ENCODE measurements at regions not wholly inside any gene's neighbourhood (a gene's known extent, or its start where the extent isn't known, plus 50 kb on each side); places are given as distances from the start of the nearest gene placed in this dataset.

- intact Hi-C loops (cut with micrococcal nuclease; ENCODE audit: unreplicated experiment): no loop called here
- H3K4me1 ChIP-seq (replicated peaks; ENCODE audit: insufficient read depth): peaks cover 61% of the 10 kb centered on the region
- BruUV-seq (replicated peaks): no TSS peak
Measured at GRCh38 chr12:124677552-124678356, 110.3 kb upstream of the NCOR2 start.

GRCh38 chr12:124676714-124677462 is 109.5 kb upstream of the NCOR2 start:
- H3K36me3 ChIP-seq (ENCODE audit: low read depth): no peaks in the 10 kb centered on the region
- no peak for DNase-seq
- ChIA-PET POLR2A (ENCODE audit: unreplicated experiment) (no interaction called here), CTCF (no interaction called here)
- no peaks in the 10 kb centered on the region for H3K79me2 ChIP-seq (ENCODE audit: low read depth)
- no peak overlapping the region for H3K27ac ChIP-seq
- peaks cover 52% of the 10 kb centered on the region for H3K4me1 ChIP-seq (replicated peaks; ENCODE audit: insufficient read depth)
- no peaks in the 10 kb centered on the region for H3K27me3 ChIP-seq (ENCODE audit: insufficient read depth, low read depth)
- no TSS peak for BruUV-seq (replicated peaks)
- H3K4me3 ChIP-seq: no peak overlapping the region
- H4K20me1 ChIP-seq (ENCODE audit: insufficient read depth): no peaks in the 10 kb centered on the region
- intact Hi-C loops (cut with micrococcal nuclease; ENCODE audit: unreplicated experiment): no loop called here
- peaks cover 33% of the 10 kb centered on the region for H3F3A ChIP-seq (ENCODE audit: insufficient read depth, low read depth)
- no peak overlapping the region for H2AFZ ChIP-seq
- no peak overlapping the region for H3K4me2 ChIP-seq
- no peaks in the 10 kb centered on the region for H3K9me3 ChIP-seq (ENCODE audit: insufficient read depth, low read depth)
- no peaks in the 10 kb centered on the region for H3K9me2 ChIP-seq (ENCODE audit: insufficient read depth)
- TF ChIP-seq EZH2 (IDR thresholded peaks at IDR 0.05; ENCODE audit: low read depth) (no peak), CTCF (conservative IDR thresholded peaks at IDR 0.05) (no peak)

More at GRCh38 chr12:124677552-124678356, 110.3 kb upstream of the NCOR2 start:
- Histone ChIP-seq H3K27me3 (ENCODE audit: insufficient read depth, low read depth) (no peaks in the 10 kb centered on the region), H3K9me3 (ENCODE audit: insufficient read depth, low read depth) (no peaks in the 10 kb centered on the region), H3K4me2 (no peak overlapping the region), H3K27ac (no peak overlapping the region), H3K9me2 (ENCODE audit: insufficient read depth) (no peaks in the 10 kb centered on the region), H4K20me1 (ENCODE audit: insufficient read depth) (no peaks in the 10 kb centered on the region), H3K4me3 (no peak overlapping the region), H3K36me3 (ENCODE audit: low read depth) (no peaks in the 10 kb centered on the region), H3F3A (ENCODE audit: insufficient read depth, low read depth) (peaks cover 39% of the 10 kb centered on the region), H3K79me2 (ENCODE audit: low read depth) (no peaks in the 10 kb centered on the region), H2AFZ (no peak overlapping the region)
- DNase-seq: no peak
- POLR2A ChIA-PET (ENCODE audit: unreplicated experiment): no interaction called here
- CTCF ChIA-PET: interaction anchor here (0.6 kb wide), 1 partner anchor 510 kb away, joined by 3 read pairs; no protein-coding TSS in a partner anchor
- TF ChIP-seq EZH2 (IDR thresholded peaks at IDR 0.05; ENCODE audit: low read depth): no peak
- no peak for TF ChIP-seq CTCF (conservative IDR thresholded peaks at IDR 0.05)

- H3K4me2 ChIP-seq: no peak overlapping the region
- BruUV-seq (replicated peaks): no TSS peak
- no peaks in the 10 kb centered on the region for H3K9me3 ChIP-seq (ENCODE audit: insufficient read depth, low read depth)
- no peaks in the 10 kb centered on the region for H3K27me3 ChIP-seq (ENCODE audit: insufficient read depth, low read depth)
- no peaks in the 10 kb centered on the region for H3K9me2 ChIP-seq (ENCODE audit: insufficient read depth)
- no peak overlapping the region for H2AFZ ChIP-seq
- H3K36me3 ChIP-seq (ENCODE audit: low read depth): no peaks in the 10 kb centered on the region
- POLR2A ChIA-PET (ENCODE audit: unreplicated experiment): no interaction called here
- no peaks in the 10 kb centered on the region for H4K20me1 ChIP-seq (ENCODE audit: insufficient read depth)
- H3K4me3 ChIP-seq: no peak overlapping the region
- H3K27ac ChIP-seq: no peak overlapping the region
- CTCF ChIA-PET: no interaction called here
- H3K79me2 ChIP-seq (ENCODE audit: low read depth): no peaks in the 10 kb centered on the region
- no peak for DNase-seq
- TF ChIP-seq CTCF (conservative IDR thresholded peaks at IDR 0.05) (no peak), EZH2 (IDR thresholded peaks at IDR 0.05; ENCODE audit: low read depth) (no peak)
- H3K4me1 ChIP-seq (replicated peaks; ENCODE audit: insufficient read depth): peaks cover 44% of the 10 kb centered on the region
- H3F3A ChIP-seq (ENCODE audit: insufficient read depth, low read depth): peaks cover 26% of the 10 kb centered on the region; the same call in 1 of the 2 replicates
- intact Hi-C loops (cut with micrococcal nuclease; ENCODE audit: unreplicated experiment): no loop called here
Measured at GRCh38 chr12:124675881-124676713, 108.7 kb upstream of the NCOR2 start.
